ENCODE measurements at regions not wholly inside any gene's neighbourhood (a gene's known extent, or its start where the extent isn't known, plus 50 kb on each side); places are given as distances from the start of the nearest gene placed in this dataset.
"Not testable (repeated sequence)": the region's sequence is repeated elsewhere in the genome, so short reads cannot be mapped to it uniquely, and the experiment has no call there.

- FAIRE-seq = no peak
These were observed 155.0 kb downstream of the CYSLTR2 start for GRCh38 chr13:48808683-48809082.

- no peak for FAIRE-seq
These were observed 156.3 kb downstream of the CYSLTR2 start for GRCh38 chr13:48810013-48810412.

DNA sequence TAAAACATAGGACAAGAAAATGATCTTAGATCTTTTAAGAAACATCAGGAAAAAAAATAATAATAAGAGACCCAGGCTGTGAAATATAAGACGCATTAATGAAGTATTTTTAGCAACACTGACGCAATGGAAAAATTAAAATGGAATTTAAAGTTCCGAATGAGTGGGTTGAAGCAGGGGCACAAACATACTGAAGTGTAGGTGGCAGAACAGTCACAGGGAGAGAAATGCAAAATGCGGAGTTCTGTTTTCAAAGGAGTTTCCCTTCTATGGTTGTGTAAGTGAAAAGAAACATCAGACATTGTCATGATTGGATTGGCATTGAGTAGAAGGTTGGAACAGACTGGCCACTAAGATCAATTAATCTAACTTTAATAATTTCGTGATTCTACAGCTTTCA lies 159.8 kb downstream of the CYSLTR2 start:
- no peak for FAIRE-seq

DNA sequence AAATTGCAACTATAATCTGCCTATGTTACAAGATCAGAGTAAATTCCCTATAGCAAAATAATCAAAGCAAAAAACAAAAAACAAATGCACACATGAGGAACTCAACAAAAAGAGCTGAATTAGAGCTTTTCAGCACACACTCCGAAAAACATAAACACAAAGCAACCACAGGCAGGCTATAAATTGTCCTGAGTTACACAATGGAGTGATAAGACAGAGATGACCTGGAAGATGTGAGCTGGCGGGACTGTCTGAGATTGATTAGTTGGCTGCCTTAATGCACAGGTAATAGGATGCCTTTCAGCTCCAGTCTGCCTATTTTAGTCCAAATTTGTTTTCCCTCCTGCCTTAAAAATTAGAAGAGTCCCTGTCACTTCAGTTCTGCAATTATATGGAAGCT lies 159.0 kb upstream of the FNDC3A start:
- no peak for FAIRE-seq

- FAIRE-seq = no peak
These were observed 158.4 kb upstream of the FNDC3A start for GRCh38 chr13:48817166-48817802.

DNA sequence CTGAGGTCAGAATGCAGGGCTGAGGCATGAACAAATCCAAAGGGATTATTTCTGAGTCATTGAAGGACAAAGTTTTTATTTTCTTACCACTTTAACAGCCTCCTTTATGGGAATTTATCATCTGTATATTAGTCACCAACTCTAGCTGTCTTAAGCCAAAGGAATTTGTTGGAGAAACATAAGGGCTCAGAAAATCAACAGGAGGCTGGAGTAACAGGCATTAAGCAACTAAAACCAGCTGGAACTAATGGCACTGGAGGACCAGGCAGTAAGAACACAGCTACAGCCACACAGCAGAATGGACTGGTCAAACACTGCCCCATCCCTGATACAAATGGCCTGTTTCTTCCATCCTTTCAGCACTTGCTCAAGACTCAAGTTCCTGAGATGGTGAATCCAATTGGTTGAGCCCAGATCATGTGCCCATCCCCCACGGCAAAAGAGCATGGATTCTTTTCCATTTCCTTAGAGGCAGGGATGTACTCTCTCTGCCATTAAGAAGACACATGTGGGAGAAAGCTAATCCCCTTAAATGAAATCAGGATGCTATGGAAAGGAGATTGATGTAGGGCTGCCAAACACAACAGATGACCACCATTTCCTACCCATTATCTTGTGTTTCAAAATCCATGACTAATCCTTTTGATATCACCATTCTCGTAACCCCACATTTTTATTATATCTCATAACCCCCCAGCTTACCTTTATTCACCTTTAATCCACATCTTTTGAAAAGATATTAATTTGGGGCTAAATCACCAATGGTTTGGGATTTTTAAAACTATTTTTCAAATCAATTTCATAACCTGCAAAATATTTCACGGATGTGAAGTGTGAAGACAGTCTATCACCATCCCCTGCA lies 157.0 kb upstream of the FNDC3A start:
- no peak for FAIRE-seq

GRCh38 chr13:48819376-48819775 lies 156.3 kb upstream of the FNDC3A start:
- no peak for FAIRE-seq

DNA sequence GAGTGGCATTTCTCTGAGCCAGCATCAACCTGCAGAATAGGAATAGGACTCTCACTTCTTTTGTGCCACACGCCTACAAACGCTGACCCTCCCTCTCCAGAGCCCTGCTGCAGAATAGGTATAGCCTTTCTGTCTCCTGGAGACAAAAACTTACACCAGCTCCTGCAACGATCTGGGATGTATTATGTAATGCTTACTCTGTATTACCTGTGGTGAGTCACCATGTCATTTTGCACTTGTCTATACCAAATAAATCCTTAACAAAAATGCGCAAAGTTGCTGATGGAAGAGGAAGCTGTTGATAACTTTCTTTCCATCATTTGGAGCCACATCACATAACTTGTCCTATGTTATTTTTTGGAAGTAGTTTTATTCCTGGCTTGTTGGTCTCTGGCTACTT lies 155.8 kb upstream of the FNDC3A start:
- no peak for FAIRE-seq

DNA sequence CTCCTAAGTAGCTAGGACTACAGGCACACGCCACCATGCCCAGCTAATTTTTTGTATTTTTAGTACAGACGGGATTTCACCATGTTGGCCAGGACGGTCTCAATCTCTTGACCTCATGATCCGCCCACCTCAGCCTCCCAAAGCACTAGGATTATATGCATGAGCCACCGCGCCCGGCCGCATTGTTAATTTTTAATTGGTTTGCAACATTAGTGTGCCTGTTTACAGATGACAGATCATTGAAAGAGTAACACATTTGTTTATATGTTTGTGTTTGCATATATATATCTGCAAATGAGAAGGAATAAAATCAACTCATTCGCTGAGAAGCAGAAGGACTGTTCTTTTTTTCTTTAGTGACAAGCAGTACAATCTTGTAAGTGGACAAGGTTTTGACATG lies 152.2 kb upstream of the FNDC3A start:
- FAIRE-seq = not testable (repeated sequence)

DNA sequence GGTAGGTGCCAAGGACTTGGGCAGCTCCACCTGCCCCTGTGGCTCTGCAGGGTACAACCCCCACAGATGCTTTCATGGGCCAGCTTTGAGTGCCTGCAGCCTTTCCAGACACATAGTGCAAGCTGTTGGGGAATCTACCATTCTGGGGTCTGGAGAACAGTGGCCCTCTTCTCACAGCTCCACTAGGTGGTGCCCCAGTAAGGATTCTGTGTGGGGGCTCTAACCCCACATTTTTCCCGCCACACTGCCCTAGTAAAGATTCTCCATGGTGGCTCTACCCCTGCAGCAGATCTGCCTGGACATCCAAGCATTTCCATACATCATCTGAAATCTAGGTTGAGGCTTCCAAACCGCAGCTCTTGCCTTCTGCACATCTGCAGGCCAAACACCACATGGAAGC lies 149.7 kb upstream of the FNDC3A start:
- FAIRE-seq = no peak

GRCh38 chr13:48826922-48827454 lies 148.7 kb upstream of the FNDC3A start:
- FAIRE-seq = not testable (repeated sequence)

DNA sequence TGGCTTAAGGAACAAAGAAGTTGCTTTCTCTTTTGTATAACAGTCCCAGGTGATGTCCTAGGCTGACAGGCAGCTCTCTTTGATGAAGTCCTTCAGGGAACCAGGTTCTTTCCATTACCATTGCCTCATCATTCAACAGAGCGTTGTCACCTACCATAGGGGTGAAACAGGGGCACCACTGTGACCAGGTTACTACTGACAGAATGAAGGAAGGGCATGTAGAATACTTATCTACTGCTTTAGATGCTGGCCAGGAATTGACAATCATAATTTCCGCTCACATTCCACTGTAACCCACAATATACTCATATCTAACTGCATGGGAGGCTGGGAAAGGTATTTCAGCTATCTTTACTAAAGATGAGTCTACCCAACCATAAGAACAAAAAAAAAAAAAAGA lies 148.0 kb upstream of the FNDC3A start:
- no peak for FAIRE-seq

GRCh38 chr13:48828962-48829411 lies 146.7 kb upstream of the FNDC3A start:
- no peak for FAIRE-seq

GRCh38 chr13:48829536-48829935 lies 146.2 kb upstream of the FNDC3A start:
- FAIRE-seq = no peak

GRCh38 chr13:48831248-48831647 lies 144.5 kb upstream of the FNDC3A start:
- no peak for FAIRE-seq

GRCh38 chr13:48833412-48833811 lies 142.3 kb upstream of the FNDC3A start:
- FAIRE-seq = no peak

- FAIRE-seq = not testable (repeated sequence)
These were observed 140.4 kb upstream of the FNDC3A start for GRCh38 chr13:48835326-48835725.

DNA sequence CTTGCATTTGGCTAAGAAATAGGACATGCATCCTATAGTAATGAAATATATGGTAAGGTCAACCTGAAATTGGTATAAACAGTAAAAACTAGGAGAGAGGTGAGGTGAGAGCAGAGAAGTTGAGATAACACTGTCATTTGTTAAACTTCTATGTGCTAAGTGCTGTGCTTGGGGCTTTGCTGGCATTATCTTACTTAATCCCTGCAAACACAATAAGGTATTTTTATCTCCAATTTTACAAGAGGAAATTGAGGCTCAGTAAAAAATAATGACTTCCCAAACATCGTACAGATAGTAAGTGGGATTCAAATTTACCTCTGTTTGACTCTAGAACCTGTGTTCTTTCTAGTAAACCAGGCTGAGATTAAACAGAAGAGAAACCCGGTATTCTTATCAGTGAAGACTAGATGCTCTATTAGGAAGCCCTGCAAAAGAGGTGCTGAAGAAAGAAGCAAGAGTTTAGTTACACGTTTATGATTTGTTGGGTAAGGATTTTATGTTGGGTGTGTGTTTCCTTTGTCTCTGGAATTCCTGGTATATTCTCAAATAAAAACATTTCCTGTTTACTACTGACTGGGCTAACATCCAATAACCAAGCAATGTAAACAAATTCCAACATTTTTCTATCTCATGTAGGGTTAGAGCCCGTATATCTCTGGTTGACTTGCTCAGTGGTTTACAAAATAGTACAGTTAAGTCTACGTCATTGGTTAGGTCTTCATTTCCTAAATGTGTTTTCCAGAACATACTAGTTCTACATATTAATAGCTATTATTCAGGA lies 137.3 kb upstream of the FNDC3A start:
- FAIRE-seq = no peak

DNA sequence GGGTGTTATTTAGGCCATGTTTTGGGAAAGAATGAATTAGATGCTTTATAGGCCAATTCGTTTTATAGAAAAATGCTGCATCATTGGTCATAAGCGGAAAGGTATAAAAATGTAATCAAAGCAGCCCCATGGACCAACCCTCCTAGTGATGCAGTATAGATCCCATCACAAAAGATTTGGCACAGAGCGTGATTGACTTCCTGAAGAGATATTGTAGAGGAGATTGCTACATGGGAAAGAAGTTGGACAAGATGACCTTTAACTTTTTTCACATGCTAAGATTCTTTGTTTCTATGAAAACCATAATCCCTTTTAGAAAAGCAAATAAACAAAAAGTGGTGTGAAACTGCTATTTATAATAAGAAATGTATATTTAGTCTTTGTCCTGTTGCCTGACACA lies 136.5 kb upstream of the FNDC3A start:
- no peak for FAIRE-seq

GRCh38 chr13:48840366-48840765 lies 135.3 kb upstream of the FNDC3A start:
- FAIRE-seq = no peak

- no peak for FAIRE-seq
These were observed 133.4 kb upstream of the FNDC3A start for GRCh38 chr13:48842316-48842715.

DNA sequence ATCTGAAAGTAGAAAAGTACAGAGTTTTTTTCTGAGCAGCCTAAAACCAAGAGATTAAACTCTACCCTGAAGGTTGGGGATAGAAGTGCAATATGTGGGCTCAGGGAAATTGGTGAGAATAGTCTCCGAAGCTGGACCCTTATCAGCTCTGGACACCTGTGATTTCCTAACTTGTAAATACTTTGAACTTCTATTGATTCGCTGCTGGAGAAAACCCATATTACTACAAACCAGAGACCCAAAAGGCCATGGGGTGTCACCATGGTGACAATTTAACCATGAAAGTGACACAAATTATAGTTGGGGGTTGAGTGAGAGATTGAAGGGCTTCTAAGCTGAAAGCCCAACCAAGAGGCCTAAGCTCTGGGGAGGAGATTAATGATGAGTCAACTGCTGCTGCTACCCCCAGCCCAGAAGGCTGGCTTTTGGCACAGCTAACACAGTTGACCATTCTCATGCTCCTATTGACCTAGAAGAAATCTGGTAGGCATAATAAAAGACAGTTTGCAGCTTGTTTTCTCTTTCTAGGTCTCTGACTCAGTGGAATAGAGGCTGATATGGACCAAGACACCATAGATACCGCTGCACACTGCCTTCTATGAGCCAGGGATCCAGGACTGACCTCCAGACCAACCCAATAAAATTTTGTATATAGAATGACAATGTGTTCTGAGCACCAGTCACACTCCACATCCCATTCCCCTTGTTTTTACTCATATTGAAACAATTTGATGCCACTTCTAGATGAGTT lies 131.9 kb upstream of the FNDC3A start:
- FAIRE-seq = no peak

Measured in colon (tissue), 2 donors.